Left renal cortex interstitium (tissue), 4 donors: ENCODE measurements at regions not wholly inside any gene's neighbourhood (a gene's known extent, or its start where the extent isn't known, plus 50 kb on each side); places are given as distances from the start of the nearest gene placed in this dataset.

Experiments used
- DNase-seq, 4 donors: peaks; one replicate each; pipeline ENCODE4 v3.0.0-alpha.2; 2013; ENCODE audit warnings: low read depth in 4 of 4, low spot score in 2 of 4, missing footprints in 1 of 4

DNA sequence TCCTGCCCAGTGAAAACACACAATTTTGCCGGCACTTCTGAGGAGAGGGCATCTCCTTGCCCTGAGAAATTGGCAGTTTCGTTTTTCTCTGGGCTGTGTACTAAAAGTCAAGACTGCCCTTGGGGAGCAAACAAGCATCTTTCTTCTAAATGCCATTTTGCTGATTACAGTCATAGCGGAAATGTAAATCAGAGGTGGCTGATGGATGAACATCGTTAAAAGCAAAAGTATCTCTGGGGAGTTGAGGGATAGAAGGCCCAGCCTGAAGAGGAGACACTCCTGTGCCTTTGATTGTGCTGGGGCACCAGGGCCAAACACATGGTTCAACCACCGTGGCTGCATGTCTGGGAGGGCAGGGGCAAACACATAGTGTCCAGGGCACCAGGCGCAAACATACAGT, 49.8 kb downstream of the ABCC12 start:
- DNase-seq = no peak

DNA sequence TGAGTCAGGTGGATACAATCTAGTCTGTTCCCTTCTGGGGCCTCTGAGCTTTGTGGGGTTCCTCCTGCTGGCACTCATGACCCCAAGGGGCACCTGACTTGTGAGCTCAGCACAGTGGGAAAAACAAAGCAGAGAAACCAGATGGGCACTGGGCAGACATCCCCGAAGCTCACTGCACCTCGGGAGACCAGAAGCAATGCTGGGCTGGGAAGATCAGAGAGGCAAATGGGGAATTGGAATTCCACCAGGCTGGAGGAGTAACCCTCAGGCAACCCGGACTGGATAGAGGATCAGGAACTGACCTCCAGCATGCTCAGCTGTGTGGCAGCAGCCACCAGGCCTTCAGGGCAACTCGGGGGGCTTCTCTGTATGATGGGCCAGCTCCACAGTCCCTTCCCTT, 50.3 kb downstream of the ABCC12 start:
- no peak for DNase-seq

- no peak for DNase-seq
These were observed 52.2 kb downstream of the ABCC12 start for GRCh38 chr16:48103591-48103990.

GRCh38 chr16:48102083-48103008, 53.4 kb downstream of the ABCC12 start:
- no peak for DNase-seq

- no peak for DNase-seq
These were observed 54.6 kb downstream of the ABCC12 start for GRCh38 chr16:48101069-48101674.

- DNase-seq = no peak
These were observed 56.3 kb downstream of the ABCC12 start for GRCh38 chr16:48099455-48099854.

- no peak for DNase-seq
These were observed 57.3 kb downstream of the ABCC12 start for GRCh38 chr16:48098472-48098871.

- DNase-seq = no peak
These were observed 64.7 kb downstream of the ABCC12 start for GRCh38 chr16:48091117-48091516.

DNA sequence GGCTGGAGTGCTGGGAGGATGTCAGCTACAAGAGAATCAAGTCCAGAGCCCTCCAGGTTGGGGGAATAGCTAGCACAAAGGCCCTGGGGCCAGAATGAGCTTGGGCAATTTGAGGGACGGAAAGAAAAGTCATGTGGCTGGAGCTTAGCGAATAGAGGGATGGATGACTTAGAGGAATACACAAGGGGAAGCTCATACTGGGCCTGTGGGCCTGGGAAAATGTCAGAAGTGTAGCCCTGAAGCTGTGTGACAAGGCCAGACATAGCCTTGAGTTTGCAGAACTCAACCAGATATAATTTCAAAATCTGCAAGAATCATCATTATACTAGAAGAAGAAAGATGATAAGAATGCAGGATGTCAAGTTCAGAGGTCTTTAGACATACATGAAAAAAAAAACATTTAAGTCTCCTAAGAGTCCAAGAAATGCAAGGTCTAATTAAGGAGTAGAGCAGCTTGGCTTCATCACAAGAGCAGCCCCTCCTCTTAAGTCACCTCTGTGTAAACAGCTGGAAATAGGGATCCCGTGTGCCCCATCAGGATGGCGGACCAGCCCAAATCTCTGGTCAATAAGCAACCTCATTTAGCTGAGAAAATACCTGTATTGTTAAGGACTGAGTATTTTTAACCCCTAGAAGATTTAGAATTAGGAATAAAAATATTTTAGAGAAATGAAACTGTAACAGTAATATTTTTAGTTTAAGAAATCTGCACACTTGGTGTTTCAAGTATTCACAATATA, 66.6 kb downstream of the ABCC12 start:
- DNase-seq = no peak

- DNase-seq = no peak
These were observed 68.2 kb downstream of the ABCC12 start for GRCh38 chr16:48087639-48088038.

GRCh38 chr16:48086422-48086821, 69.4 kb downstream of the ABCC12 start:
- no peak for DNase-seq

DNA sequence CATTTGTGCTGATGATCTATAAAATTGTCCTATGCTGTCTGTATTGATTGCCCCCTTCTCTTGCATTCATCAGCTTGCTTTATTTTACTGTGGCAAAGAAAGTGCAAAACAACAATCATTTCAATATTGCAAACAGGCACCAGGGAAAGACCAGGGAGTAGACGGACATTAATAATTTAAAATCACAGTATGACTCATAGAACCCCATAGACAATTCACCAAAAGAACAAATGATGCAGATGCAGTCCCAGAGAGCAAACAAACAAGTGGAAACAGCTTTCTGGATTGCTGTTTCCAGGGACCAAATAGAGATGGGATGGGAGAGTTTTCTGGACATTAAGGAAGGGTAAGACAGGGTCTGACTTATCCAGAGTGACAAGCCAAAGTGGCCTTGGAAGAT, 70.1 kb downstream of the ABCC12 start:
- no peak for DNase-seq

- no peak for DNase-seq
These were observed 71.0 kb downstream of the ABCC12 start for GRCh38 chr16:48084826-48085225.

GRCh38 chr16:48082516-48082915, 73.3 kb downstream of the ABCC12 start:
- no peak for DNase-seq

DNA sequence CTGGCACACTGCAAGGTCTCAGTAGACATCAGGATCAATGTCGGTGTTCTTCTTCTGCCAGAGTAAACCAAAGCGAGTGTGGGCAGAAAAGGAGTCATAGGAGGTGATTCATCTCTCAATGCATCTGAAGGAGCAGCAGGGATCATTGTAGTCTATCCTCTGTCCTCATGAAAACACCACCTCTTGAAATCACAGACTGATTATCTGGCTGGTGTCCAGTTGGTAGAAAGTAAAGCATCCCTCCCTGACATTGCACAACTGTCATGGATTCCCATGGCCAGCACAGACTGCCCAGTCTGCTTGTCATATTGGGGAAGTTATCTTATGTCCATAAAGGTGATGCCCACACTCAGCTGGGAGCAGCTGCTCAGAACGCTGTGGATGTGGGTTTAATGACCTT, 74.1 kb downstream of the ABCC12 start:
- no peak for DNase-seq

DNA sequence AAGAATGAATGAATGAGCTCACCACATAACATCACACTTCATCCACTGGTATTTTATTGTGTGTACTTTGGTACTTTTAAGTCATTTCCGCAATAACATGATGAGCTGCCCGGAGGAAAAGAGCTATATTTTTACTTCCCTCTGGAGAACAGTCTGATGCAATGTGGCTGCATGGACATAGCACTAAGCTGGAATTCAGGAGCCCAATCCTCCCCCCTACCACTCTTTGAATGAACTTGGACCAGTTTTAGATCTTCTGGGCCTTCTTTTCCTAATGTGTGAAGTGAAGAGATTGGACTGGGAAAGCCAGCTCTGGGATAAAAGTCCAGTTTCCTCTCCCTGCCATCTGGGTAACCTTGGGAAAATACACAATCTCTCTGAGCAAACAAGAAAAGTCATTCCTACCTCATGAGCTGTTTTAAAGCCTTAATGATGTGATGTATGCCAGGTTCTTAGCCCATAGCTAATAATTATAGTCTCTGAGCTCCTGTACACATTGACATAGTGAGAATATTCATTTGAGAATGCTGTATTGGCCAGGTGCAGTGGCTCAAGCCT, 79.3 kb downstream of the ABCC12 start:
- no peak for DNase-seq

- no peak for DNase-seq
These were observed 80.4 kb downstream of the ABCC12 start for GRCh38 chr16:48075398-48075797.

GRCh38 chr16:48067388-48067787, 88.4 kb downstream of the ABCC12 start:
- no peak for DNase-seq

DNA sequence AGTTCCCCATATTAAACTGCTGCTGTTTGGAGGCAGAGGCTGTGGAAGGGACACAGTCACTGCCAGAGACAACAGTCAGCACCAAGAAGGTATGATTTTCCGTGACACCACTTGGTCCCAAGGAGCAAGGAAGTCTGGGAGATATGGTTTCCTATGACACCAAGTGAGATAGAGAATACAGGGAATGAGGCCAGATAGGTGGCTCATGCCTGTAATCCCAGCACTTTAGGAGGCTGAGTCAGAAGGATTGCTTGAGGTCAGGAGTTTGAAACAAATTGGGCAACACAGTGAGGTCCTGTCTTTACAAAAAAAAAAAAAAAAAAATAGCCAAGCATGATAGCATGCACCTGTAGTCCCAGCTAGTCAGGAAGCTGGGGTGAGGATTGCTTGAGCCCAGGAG, 90.8 kb downstream of the ABCC12 start:
- no peak for DNase-seq

DNA sequence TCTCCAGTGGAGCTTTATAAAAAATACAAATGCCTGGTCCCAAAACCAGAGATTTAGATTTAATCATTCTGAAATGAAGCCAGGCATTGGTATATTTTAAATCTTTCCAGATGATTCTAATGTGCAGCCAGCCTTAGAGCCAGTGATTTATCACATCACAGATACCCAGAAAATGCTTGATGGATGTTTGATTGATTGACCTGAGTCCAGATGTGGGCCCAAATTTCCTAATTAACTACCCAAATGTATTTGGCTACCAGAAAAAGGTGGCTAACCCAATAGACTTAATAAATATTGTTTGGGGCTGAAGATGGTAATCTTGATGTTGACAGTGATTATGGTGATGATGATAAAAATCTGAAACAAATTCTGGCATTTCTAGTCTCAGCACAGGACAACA, 93.1 kb downstream of the ABCC12 start:
- no peak for DNase-seq

DNA sequence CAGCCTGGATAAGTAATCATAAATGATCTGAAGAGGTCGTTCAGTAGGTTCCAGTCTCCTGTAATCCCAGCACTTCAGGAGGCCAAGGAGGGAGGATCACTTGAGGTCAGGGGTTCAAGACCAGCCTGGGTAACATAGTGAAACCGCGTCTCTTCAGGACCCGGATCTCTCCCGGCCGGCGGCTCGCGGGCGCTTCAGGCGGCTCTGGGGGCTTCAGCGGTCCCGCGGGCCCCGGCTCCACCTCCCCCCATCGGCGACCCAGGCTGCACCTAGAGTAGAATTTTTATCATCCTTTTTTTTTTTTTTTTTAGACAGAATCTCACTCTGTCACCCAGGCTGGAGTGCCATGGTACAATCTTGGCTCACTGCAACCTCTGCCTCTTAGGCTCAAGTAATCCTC, 95.9 kb downstream of the ABCC12 start:
- DNase-seq = no peak
